GM19467 (cell line): ENCODE measurements at regions not wholly inside any gene's neighbourhood (a gene's known extent, or its start where the extent isn't known, plus 50 kb on each side); places are given as distances from the start of the nearest gene placed in this dataset.
A peak's percentile ranks its signal among the peaks of the same experiment; 100 is the strongest.

Source experiments
- ATAC-seq: cut with Tn5 transposase; IDR thresholded peaks from one replicate; pipeline ENCODE4 v1.9.1; 2021; ENCODE audit warnings: mild to moderate bottlenecking, moderate library complexity; ENCODE audit not compliant: unreplicated experiment

- ATAC-seq, result no peak
Observed at GRCh38 chr5:27523629-27524028, 485.2 kb upstream of the CDH9 start.

GRCh38 chr5:27516437-27516836 is 478.1 kb upstream of the CDH9 start:
- ATAC-seq, result no peak

GRCh38 chr5:27511061-27511460 is 472.7 kb upstream of the CDH9 start:
- no peak for ATAC-seq

GRCh38 chr5:27503813-27504212 is 465.4 kb upstream of the CDH9 start:
- no peak for ATAC-seq

GRCh38 chr5:27502236-27502635 is 463.9 kb upstream of the CDH9 start:
- ATAC-seq, result no peak

- ATAC-seq, result no peak
Observed at GRCh38 chr5:27497491-27497890, 459.1 kb upstream of the CDH9 start.

GRCh38 chr5:27494887-27495286 is 456.5 kb upstream of the CDH9 start:
- no peak for ATAC-seq

- no peak for ATAC-seq
Observed at GRCh38 chr5:27491746-27492439, 453.5 kb upstream of the CDH9 start.

- no peak for ATAC-seq
Observed at GRCh38 chr5:27491047-27491446, 452.7 kb upstream of the CDH9 start.

GRCh38 chr5:27489701-27490100 is 451.3 kb upstream of the CDH9 start:
- ATAC-seq, result no peak

- ATAC-seq, result no peak
Observed at GRCh38 chr5:27482663-27483062, 444.3 kb upstream of the CDH9 start.

GRCh38 chr5:27479859-27480258 is 441.5 kb upstream of the CDH9 start:
- ATAC-seq, result no peak

GRCh38 chr5:27477550-27477949 is 439.2 kb upstream of the CDH9 start:
- no peak for ATAC-seq

GRCh38 chr5:27476356-27476988 is 438.1 kb upstream of the CDH9 start:
- ATAC-seq, result no peak

- ATAC-seq, result no peak
Observed at GRCh38 chr5:27475063-27475462, 436.7 kb upstream of the CDH9 start.

GRCh38 chr5:27474395-27474794 is 436.0 kb upstream of the CDH9 start:
- no peak for ATAC-seq

GRCh38 chr5:27474047-27474309 is 435.6 kb upstream of the CDH9 start:
- ATAC-seq, result no peak

- ATAC-seq, result no peak
Observed at GRCh38 chr5:27473307-27474046, 435.1 kb upstream of the CDH9 start.

- ATAC-seq, result no peak
Observed at GRCh38 chr5:27472871-27473270, 434.5 kb upstream of the CDH9 start.

GRCh38 chr5:27472000-27472763 is 433.8 kb upstream of the CDH9 start:
- ATAC-seq, result peak; percentile 85

GRCh38 chr5:27466959-27467358 is 428.6 kb upstream of the CDH9 start:
- ATAC-seq, result no peak

GRCh38 chr5:27465140-27465539 is 426.8 kb upstream of the CDH9 start:
- ATAC-seq, result no peak
